IMR-90 (cell line): ENCODE measurements at regions not wholly inside any gene's neighbourhood (a gene's known extent, or its start where the extent isn't known, plus 50 kb on each side); places are given as distances from the start of the nearest gene placed in this dataset.

Experiments
- ATAC-seq: fragments of 200-7000 bp; cut with Tn5 transposase; 2 replicates; pipeline ENCODE4 v1.9.1; 2020; ENCODE audit warnings: low read depth, mild to moderate bottlenecking, moderate library complexity
- BruUV-seq: library from RNA; stranded (reverse); fragments of 400-500 nt; replicated peaks from 2 replicates; lab custom pipeline; 2021; lab: Mats Ljungman, UMichigan
- CTCF ChIA-PET: fragments of 300-600 bp; formaldehyde crosslinking; extraction: SDS; loops from one replicate; lab custom pipeline; 2021; ENCODE audit warnings: antibody characterized with exemption; lab: Yijun Ruan, JAX
- POLR2A ChIA-PET: fragments of 300-600 bp; sonication (Branson Sonifier 250); formaldehyde crosslinking; loops from one replicate; lab custom pipeline; 2022; ENCODE audit warnings: antibody characterized with exemption; ENCODE audit not compliant: unreplicated experiment; lab: Charles Lee
- DNase-seq: peaks from one replicate; pipeline ENCODE4 v3.0.0; 2013
- H2AFZ ChIP-seq: replicated peaks from 2 replicates; pipeline ENCODE3; 2013; ENCODE audit warnings: low read length, mild to moderate bottlenecking; ENCODE audit not compliant: poor library complexity
- H2AK5ac ChIP-seq: 2 replicates; pipeline ENCODE4 v1.6.1; 2013; ENCODE audit warnings: low read depth, low read length, inconsistent platforms
- H2AK9ac ChIP-seq: replicated peaks from 2 replicates; pipeline ENCODE3; 2013; ENCODE audit warnings: mild to moderate bottlenecking, low read depth, low read length, moderate library complexity; ENCODE audit not compliant: poor library complexity
- H2BK120ac ChIP-seq: 2 replicates; pipeline ENCODE4 v1.6.1; 2013; ENCODE audit warnings: low read depth, low read length, inconsistent platforms
- H2BK15ac ChIP-seq: 3 replicates; pipeline ENCODE4 v1.6.1; 2013; ENCODE audit warnings: low read depth, low read length, inconsistent platforms
- H2BK20ac ChIP-seq: 2 replicates; pipeline ENCODE4 v1.6.1; 2013; ENCODE audit warnings: low read depth, mild to moderate bottlenecking, inconsistent platforms, low read length, moderate library complexity
- H2BK5ac ChIP-seq: 2 replicates; pipeline ENCODE4 v1.6.1; 2013; ENCODE audit warnings: mild to moderate bottlenecking, low read depth, low read length, inconsistent platforms; ENCODE audit not compliant: poor library complexity, severe bottlenecking
- H3K14ac ChIP-seq: replicated peaks from 2 replicates; pipeline ENCODE4 v1.6.1; 2013; ENCODE audit warnings: low read depth, low read length, inconsistent platforms
- H3K18ac ChIP-seq: 2 replicates; pipeline ENCODE4 v1.6.1; 2013; ENCODE audit warnings: low read depth, low read length, control low read depth
- H3K23ac ChIP-seq: 2 replicates; pipeline ENCODE4 v1.6.1; 2013; ENCODE audit warnings: low read depth, low read length, inconsistent platforms
- H3K27ac ChIP-seq: 2 replicates; pipeline ENCODE4 v1.5.1; 2013; ENCODE audit warnings: mild to moderate bottlenecking, control low read depth, low read length; ENCODE audit not compliant: insufficient read depth
- H3K27me3 ChIP-seq: 2 replicates; pipeline ENCODE4 v1.6.1; 2013; ENCODE audit warnings: low read length; ENCODE audit not compliant: control insufficient read depth, insufficient read depth
- H3K36me3 ChIP-seq: 2 replicates; pipeline ENCODE4 v1.6.1; 2013; ENCODE audit warnings: low read length, mixed read lengths; ENCODE audit not compliant: control insufficient read depth, insufficient read depth
- H3K4ac ChIP-seq: 2 replicates; pipeline ENCODE4 v1.6.1; 2013; ENCODE audit warnings: low read depth, low read length, inconsistent platforms
- H3K4me1 ChIP-seq: 2 replicates; pipeline ENCODE4 v1.6.1; 2013; ENCODE audit warnings: low read length, mixed read lengths; ENCODE audit not compliant: control insufficient read depth, insufficient read depth
- H3K4me2 ChIP-seq: 2 replicates; pipeline ENCODE4 v1.6.1; 2013; ENCODE audit warnings: low read depth, mild to moderate bottlenecking, control low read depth, low read length, moderate library complexity
- H3K4me3 ChIP-seq: 2 replicates; pipeline ENCODE4 v1.5.1; 2013; ENCODE audit warnings: low read depth, mild to moderate bottlenecking, control low read depth, low read length, moderate library complexity; ENCODE audit not compliant: insufficient read depth
- H3K56ac ChIP-seq: 2 replicates; pipeline ENCODE4 v1.6.1; 2013; ENCODE audit warnings: low read length, inconsistent platforms; ENCODE audit not compliant: insufficient read depth; ENCODE audit errors: extremely low read depth
- H3K79me1 ChIP-seq, 2 experiments: 2 replicates each; pipeline ENCODE4 v1.6.1; 2013; ENCODE audit warnings: low read length in 2 of 2, inconsistent platforms in 1 of 2, low read depth in 1 of 2
- H3K9ac ChIP-seq: 2 replicates; pipeline ENCODE4 v1.6.1; 2013; ENCODE audit warnings: low read depth, low read length, control low read depth
- H3K9me1 ChIP-seq: 2 replicates; pipeline ENCODE4 v1.6.1; 2013; ENCODE audit warnings: low read length, inconsistent platforms; ENCODE audit not compliant: insufficient read depth
- H3K9me3 ChIP-seq: 2 replicates; pipeline ENCODE4 v1.6.1; 2013; ENCODE audit warnings: low read length; ENCODE audit not compliant: control insufficient read depth, insufficient read depth
- H4K20me1 ChIP-seq: 2 replicates; pipeline ENCODE4 v1.6.1; 2013; ENCODE audit warnings: low read length, inconsistent platforms; ENCODE audit not compliant: insufficient read depth
- H4K5ac ChIP-seq: 2 replicates; pipeline ENCODE4 v1.6.1; 2013; ENCODE audit warnings: mild to moderate bottlenecking, low read depth, low read length, control low read depth
- H4K8ac ChIP-seq, 2 experiments: 2 replicates each; pipeline ENCODE4 v1.6.1; 2013; ENCODE audit warnings: low read depth in 2 of 2, low read length in 2 of 2, control low read depth in 1 of 2, inconsistent platforms in 1 of 2
- H4K91ac ChIP-seq: 2 replicates; pipeline ENCODE4 v1.6.1; 2013; ENCODE audit warnings: low read depth, low read length, inconsistent platforms; ENCODE audit not compliant: insufficient read depth
- MAFK ChIP-seq: IDR thresholded peaks from 2 replicates; pipeline ENCODE4 v1.6.1; 2012; ENCODE audit warnings: low read depth, low read length, improper control_type of control experiment
- POLR2A ChIP-seq: IDR thresholded peaks from 2 replicates; pipeline ENCODE4 v1.6.1; 2012; ENCODE audit warnings: mild to moderate bottlenecking, low read depth, low read length
- WGBS, 2 experiments: methylation state at CpG; one replicate each; pipeline versions ENCODE4 v1.1.5 to v1.1.7; 2013; ENCODE audit warnings: missing lambda C conversion rate in 2 of 2; ENCODE audit not compliant: insufficient read length in 1 of 2; ENCODE audit errors: extremely low coverage in 2 of 2; 5-methylcytosine and 5-hydroxymethylcytosine counted together
- dilution Hi-C: fragments of 300-500 bp; cut with HindIII; formaldehyde crosslinking; loops from one replicate; pipeline ENCODE4 v1.14.3; 2018; ENCODE audit warnings: low sequenced_read_pairs; ENCODE audit not compliant: unreplicated experiment
- in situ Hi-C: fragments of 300-500 bp; cut with MboI; formaldehyde crosslinking; loops from 3 replicates; pipeline ENCODE4 v1.14.3; 2019; ENCODE audit warnings: low sequenced_read_pairs, inconsistent platforms, mixed read lengths
- intact Hi-C: fragments of 100-400 bp; cut with micrococcal nuclease; formaldehyde crosslinking; loops from 2 replicates; pipeline ENCODE4 v1.10.0; 2022

DNA sequence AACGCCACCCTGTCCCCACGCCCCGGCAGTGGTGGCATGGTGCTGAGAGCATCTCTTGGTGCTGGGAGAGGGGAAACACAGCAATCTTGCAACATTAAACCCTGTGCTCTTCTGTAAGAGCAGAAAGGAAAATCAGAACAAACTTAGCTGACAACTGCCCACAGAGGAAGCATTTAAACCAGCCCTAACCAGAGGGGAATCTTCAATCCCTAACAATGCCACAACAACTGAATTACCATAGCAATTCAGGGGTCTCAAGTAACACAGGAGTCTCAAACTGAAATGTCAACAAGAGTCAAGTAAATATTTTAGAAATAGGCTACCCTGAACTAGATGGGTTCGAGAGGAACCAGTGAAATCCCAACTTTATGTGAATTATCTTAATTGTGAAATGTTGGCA, 1983.6 kb downstream of the NCAM2 start:
- Histone ChIP-seq H3K56ac (no peak overlapping the region), H3K27ac (no peak overlapping the region), H2BK20ac (no peak overlapping the region), H3K23ac (no peak overlapping the region), H3K4me3 (no peak overlapping the region), H4K8ac (no peak overlapping the region), H3K18ac (no peak overlapping the region), H3K4me2 (no peak overlapping the region), H3K9me1 (no peaks in the 10 kb centered on the region), H3K9ac (no peak overlapping the region), H2AK9ac (no peak overlapping the region), H2AFZ (no peak overlapping the region), H4K91ac (no peak overlapping the region), H3K9me3 (peaks cover 13% of the 10 kb centered on the region), H4K20me1 (no peaks in the 10 kb centered on the region), H3K36me3 (no peaks in the 10 kb centered on the region), H2BK15ac (no peak overlapping the region), H2BK120ac (no peak overlapping the region), H2AK5ac (no peak overlapping the region), H4K5ac (no peak overlapping the region), H3K4me1 (no peaks in the 10 kb centered on the region), H3K4ac (no peak overlapping the region), H3K14ac (no peak overlapping the region), H3K79me1 (no peaks in the 10 kb centered on the region), H3K27me3 (no peaks in the 10 kb centered on the region), H2BK5ac (no peak overlapping the region)
- no CpG with 5 or more reads among the region's 4 CpGs for WGBS, 2 experiments
- no peak for TF ChIP-seq POLR2A
- TF ChIP-seq MAFK, result no peak
- dilution Hi-C loops, result no loop called here
- no TSS peak for BruUV-seq
- ATAC-seq (no peak), DNase-seq (no peak)
- POLR2A ChIA-PET, result no interaction called here
- CTCF ChIA-PET, result no interaction called here
- intact Hi-C loops, result no loop called here
- in situ Hi-C loops, result no loop called here
